ENCODE measurements at regions not wholly inside any gene's neighbourhood (a gene's known extent, or its start where the extent isn't known, plus 50 kb on each side); places are given as distances from the start of the nearest gene placed in this dataset.

- DNase-seq = no peak
Measured at GRCh38 chr1:55706397-55706796, 491.2 kb upstream of the USP24 start.

GRCh38 chr1:55703726-55704363 lies 488.7 kb upstream of the USP24 start:
- peak; percentile 84 for DNase-seq

- DNase-seq = no peak
Measured at GRCh38 chr1:55702064-55702463, 486.9 kb upstream of the USP24 start.

- DNase-seq = no peak
Measured at GRCh38 chr1:55700359-55701130, 485.4 kb upstream of the USP24 start.

- DNase-seq = no peak
Measured at GRCh38 chr1:55699228-55699627, 484.1 kb upstream of the USP24 start.

- no peak for DNase-seq
Measured at GRCh38 chr1:55697997-55698535, 482.9 kb upstream of the USP24 start.

GRCh38 chr1:55696891-55697290 lies 481.7 kb upstream of the USP24 start:
- DNase-seq = no peak

- DNase-seq = peak; percentile 38
Measured at GRCh38 chr1:55696181-55696754, 481.1 kb upstream of the USP24 start.

GRCh38 chr1:55695552-55695951 lies 480.4 kb upstream of the USP24 start:
- DNase-seq = no peak

GRCh38 chr1:55695151-55695550 lies 480.0 kb upstream of the USP24 start:
- DNase-seq = no peak

- DNase-seq = peak; percentile 20
Measured at GRCh38 chr1:55694310-55694801, 479.2 kb upstream of the USP24 start.

- no peak for DNase-seq
Measured at GRCh38 chr1:55692726-55693125, 477.6 kb upstream of the USP24 start.

GRCh38 chr1:55690366-55690765 lies 475.2 kb upstream of the USP24 start:
- DNase-seq = no peak

- DNase-seq = no peak
Measured at GRCh38 chr1:55689800-55690199, 474.6 kb upstream of the USP24 start.

- peak; percentile 43 for DNase-seq
Measured at GRCh38 chr1:55685560-55685959, 470.4 kb upstream of the USP24 start.

- no peak for DNase-seq
Measured at GRCh38 chr1:55684131-55684650, 469.0 kb upstream of the USP24 start.

GRCh38 chr1:55682198-55682597 lies 467.0 kb upstream of the USP24 start:
- DNase-seq = no peak

- no peak for DNase-seq
Measured at GRCh38 chr1:55679971-55680370, 464.8 kb upstream of the USP24 start.

GRCh38 chr1:55673416-55673815 lies 458.3 kb upstream of the USP24 start:
- DNase-seq = no peak

GRCh38 chr1:55670331-55671082 lies 455.3 kb upstream of the USP24 start:
- DNase-seq = peak; percentile 44

GRCh38 chr1:55669293-55669692 lies 454.1 kb upstream of the USP24 start:
- DNase-seq = no peak

- no peak for DNase-seq
Measured at GRCh38 chr1:55662875-55663274, 447.7 kb upstream of the USP24 start.
